LoVo (cell line): ENCODE measurements at regions not wholly inside any gene's neighbourhood (a gene's known extent, or its start where the extent isn't known, plus 50 kb on each side); places are given as distances from the start of the nearest gene placed in this dataset.
"Not testable (repeated sequence)": the region's sequence is repeated elsewhere in the genome, so short reads cannot be mapped to it uniquely, and the experiment has no call there.

ENCODE experiments used
- DNase-seq: peaks from one replicate; pipeline ENCODE4 v3.0.0-alpha.2; 2016; ENCODE audit warnings: low spot score

GRCh38 chr10:123270221-123270620 lies 116.0 kb downstream of the BUB3 start:
- no peak for DNase-seq

GRCh38 chr10:123270806-123271205 lies 116.6 kb downstream of the BUB3 start:
- no peak for DNase-seq

DNA sequence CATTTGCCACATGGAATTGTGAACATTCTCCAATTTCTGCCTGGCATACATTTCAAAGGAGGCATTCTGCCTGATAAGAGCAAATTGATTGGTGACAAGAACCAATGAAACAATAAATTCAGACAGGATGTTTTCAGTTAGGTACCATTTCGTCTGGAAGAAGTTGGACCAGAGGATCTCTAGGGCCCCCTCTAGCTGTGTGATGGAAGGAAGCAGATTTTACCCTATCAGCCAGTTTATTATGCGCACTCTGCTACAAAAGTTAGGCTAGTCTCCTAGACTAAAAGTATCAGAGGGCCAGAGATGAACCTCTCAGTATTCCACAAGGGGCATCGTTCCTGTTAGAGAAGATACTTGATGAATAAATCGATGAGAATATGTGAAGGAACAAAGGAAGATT lies 118.0 kb downstream of the BUB3 start:
- DNase-seq, result no peak

DNA sequence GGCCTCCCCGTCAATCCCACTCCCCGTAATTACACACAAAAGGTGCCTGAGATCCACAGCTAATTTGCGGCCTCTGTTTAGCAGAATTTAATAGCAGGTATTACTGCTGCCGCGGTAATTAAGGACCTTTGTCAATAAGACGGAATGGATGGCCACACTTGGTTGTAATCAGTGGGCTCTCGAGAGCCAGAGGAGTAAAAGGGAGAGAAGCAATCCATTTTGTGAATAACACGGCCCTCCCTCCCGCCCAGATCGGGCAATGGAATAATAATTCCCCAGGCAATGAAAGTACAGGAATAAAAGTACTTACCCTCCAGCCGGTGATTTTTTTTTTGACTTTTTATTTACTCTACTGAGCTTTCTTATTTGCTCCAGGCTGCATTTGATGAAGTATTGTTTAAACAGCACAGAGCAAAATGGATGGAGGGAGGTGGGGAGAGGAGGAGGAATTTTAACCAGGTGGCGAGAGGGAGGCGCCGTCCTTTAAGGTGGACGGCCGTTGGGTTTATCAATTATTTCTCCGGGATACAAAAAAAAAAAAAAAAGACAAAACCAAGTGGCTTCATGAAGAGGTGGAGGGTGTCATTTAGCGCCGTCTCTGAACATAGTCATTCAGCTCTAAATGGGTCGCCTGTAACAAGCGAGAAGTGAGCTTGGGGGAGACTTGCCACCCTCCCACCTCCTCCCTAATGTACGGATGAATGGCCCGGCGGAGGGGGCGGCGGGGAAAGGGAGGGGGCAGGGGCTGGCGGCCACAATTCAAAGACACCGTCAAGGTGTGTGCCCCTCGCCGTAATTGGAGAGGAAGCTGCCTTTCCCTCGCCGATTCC lies 120.3 kb downstream of the BUB3 start:
- DNase-seq, result no peak

- no peak for DNase-seq
Measured at GRCh38 chr10:123275136-123275564, 120.9 kb downstream of the BUB3 start.

GRCh38 chr10:123278445-123278844 lies 124.2 kb downstream of the BUB3 start:
- DNase-seq, result no peak

DNA sequence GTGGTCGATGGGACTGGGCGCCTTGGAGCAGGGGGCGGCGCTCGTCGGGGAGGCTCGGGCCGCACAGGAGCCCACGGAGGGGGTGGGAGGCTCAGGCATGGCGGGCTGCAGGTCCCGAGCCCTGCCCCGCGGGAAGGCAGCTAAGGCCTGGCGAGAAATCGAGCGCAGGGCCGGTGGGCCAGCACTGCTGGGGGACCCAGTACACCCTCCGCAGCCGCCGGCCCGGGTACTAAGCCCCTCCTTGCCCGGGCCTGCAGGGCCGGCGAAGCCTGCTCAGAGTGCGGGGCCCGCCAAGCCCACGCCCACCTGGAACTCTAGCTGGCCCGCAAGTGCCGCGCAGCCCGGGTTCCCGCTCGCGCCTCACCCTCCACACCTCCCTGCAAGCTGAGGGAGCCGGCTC lies 129.2 kb downstream of the BUB3 start:
- not testable (repeated sequence) for DNase-seq

DNA sequence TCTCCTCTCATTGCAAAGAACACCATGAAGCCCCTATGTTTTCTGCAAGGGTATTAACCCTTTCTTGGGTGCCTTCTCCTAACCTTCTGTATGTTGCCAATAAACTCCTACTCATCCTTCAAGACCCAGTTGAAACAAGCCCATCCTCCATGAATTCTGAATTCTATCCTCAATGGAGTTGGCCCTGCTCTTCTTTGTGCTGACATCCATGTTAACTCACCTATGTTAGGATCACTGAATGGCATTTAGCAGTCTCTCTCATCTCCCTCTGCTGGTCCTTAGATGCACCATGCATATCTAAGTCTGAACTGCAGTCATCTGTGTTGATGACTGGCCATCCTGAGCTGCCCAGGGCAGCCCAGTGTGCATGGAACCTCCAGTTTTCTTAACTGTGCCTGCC lies 129.8 kb downstream of the BUB3 start:
- DNase-seq, result no peak

GRCh38 chr10:123287594-123288247 lies 133.5 kb downstream of the BUB3 start:
- no peak for DNase-seq

DNA sequence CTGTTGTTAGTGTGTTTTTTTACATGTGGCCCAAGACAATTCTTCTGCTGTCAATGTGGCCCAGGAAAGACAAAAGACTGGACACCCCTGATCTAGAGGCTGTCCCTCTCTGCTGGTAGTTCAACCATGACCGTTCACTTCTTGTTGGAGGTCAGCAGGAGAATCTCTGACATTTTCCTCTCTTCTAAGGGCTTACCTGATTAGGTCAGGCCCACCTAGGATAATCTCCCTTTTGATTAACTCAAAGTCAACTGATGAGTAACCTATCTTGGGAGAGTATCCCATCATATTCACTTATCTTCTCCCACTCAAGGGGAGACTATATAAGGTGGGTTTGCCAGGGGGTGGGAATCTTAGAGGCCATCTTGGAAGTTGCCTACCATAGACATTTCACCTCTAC lies 135.2 kb downstream of the BUB3 start:
- no peak for DNase-seq

- DNase-seq, result no peak
Measured at GRCh38 chr10:123294109-123294508, 139.9 kb downstream of the BUB3 start.

- no peak for DNase-seq
Measured at GRCh38 chr10:123294886-123295285, 140.7 kb downstream of the BUB3 start.

DNA sequence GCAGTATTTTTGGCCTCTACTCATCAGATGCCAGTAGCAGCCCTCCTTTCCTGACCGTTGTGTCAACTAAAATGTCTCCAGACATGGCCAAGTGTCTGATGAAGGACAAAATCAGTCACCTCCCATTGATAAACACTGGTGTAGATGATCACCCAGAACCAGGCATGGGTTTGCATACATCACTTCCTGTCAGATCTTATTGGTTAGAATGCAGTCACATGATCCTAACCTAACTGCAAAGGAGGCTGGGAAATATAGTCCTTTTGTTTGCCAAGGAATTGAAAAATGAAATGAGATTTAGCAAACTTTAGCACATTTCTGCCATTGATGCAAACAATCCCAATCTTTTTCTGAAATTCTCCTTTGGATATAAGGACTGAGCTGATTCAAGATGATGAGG lies 141.4 kb downstream of the BUB3 start:
- DNase-seq, result no peak

DNA sequence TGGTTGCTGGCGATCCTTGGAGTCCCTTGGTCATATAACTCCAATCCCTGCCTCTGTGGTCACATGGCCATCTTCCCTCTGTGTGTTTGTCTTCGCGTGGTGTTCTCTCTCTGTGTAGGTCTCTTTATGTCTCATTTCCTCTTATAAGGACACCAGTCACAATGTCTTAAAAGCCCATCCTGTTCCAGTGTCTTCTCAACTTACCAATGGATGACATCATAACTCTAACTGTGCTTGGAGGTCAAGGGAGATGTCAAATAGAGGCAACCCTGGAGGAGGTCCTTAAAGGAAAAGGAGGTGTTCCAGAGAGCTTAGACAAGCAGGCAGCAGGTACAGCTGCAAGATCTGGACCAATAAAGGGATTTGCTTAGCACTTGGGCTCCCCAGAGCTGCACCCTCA lies 143.0 kb downstream of the BUB3 start:
- no peak for DNase-seq

GRCh38 chr10:123298583-123298982 lies 144.4 kb downstream of the BUB3 start:
- DNase-seq, result no peak

DNA sequence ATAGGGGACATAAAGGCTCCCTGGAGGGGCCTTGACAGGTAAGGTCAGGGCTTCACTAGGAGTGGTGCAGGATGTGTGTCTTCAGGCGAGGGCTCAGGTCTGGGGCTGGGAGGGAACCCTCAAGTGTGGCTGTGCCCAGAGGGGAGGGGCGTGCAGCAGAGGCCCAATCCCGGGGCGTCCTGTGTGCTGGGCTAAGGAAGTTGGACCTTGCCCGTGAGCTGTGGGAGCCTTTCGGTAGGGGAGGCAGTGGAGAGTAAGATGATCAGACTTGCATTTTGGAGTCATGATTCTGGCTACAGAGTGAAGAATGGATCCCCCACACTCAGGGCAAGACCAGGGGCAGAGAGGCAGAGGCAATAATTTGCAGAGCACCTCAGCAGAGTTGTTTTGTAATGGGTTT lies 145.4 kb downstream of the BUB3 start:
- no peak for DNase-seq

DNA sequence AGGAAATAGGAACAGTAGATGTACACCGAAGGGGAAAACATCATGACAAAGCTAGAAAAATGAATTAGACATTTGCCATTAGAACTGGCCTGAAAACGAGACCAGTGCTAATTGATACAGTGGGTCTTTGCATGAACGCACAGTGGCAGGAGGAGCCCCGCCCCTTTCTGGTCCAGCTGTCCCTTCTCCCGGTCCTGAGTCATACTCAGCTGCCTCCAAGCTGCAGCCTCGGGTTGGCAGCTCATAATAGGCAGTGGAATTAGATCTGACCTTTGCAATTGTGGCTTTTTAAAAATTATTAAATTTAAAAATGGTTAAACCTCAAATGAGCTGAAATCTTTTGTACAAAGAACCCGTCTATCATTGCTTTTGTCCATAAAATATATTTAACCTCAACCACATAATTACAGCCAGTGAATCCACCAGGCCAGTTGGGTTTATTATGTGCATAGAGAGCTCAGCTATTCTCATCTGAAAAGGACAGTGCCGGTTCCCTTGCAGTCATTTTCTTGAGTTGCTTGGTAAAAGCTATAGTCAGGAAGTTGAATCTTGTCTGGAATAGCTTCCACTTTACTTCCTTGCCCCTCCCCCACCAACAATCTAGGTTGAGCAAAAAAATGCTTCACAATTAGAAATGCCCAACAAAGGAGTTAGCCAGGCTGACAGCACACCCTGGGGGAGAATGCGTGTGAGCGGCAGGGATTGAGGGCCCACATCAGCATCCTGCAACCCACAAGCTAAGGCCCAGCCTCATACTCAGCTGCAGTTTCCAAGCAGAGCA lies 147.1 kb downstream of the BUB3 start:
- no peak for DNase-seq

GRCh38 chr10:123303581-123304337 lies 149.6 kb downstream of the BUB3 start:
- DNase-seq, result no peak

DNA sequence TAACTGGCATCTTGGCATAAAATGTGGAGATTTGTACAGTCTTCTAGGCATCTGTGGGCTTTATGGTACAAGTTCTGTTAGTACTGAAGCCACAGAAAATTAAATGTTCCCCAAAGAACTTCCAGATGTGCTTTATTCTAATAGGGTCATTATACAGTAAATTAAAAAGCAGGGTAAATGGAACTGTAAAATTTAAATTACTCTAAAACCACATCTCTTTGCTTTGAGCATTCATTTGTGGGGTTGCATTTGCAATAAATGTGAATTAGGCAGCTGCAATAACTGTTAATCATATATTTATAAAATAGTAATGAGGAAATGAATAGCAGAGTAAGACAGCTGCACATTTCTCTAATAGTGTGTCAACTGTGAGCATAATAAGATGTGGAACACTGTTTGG lies 151.5 kb downstream of the BUB3 start:
- DNase-seq, result no peak

GRCh38 chr10:123306290-123306689 lies 152.1 kb downstream of the BUB3 start:
- no peak for DNase-seq

DNA sequence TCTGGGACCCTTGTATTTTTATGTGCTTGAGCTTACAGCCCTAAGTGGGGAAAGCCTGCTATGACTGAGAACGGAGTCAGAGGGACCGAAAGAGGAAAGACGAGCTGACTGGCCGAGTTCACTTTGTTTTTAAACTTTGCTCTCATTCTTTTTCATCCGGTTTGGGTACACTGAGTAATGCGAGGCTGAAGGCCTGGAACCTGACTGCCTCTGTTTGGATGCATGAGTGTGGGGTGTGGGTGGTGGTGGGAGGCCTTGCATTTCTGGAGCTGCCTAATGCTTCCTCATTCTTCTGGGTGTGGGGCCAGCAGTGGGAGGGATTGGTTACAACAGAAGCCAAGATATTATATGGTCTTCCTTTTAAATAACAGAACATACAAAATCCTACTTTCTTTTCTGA lies 155.5 kb downstream of the BUB3 start:
- no peak for DNase-seq

DNA sequence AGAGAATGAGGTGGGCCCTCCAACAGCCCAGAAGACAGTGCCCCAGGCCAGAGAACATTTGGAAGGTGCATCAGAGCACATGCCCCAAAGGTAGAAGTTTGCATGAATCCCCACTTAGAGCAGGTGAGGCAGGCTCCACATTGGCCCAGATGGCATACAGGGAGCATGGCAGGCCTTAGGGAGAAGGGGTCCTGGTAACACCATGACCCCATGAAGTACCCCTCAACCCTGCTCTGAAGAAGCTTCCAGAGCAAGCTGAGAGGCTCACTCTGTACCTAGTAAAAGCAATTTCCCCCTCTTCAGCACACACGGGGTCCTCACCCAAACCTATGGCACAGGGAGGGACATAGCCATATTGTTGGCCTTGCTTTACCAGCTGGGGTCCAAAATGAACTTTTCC lies 162.6 kb downstream of the BUB3 start:
- no peak for DNase-seq
